ENCODE measurements at regions not wholly inside any gene's neighbourhood (a gene's known extent, or its start where the extent isn't known, plus 50 kb on each side); places are given as distances from the start of the nearest gene placed in this dataset.
"Not testable (repeated sequence)": the region's sequence is repeated elsewhere in the genome, so short reads cannot be mapped to it uniquely, and the experiment has no call there.

- intact Hi-C loops (cut with micrococcal nuclease), result no loop called here
- no peak for DNase-seq
- ATAC-seq, result no peak
Observed at GRCh38 chr12:89878327-89878726, 169.7 kb upstream of the ATP2B1 start.

- ATAC-seq, result no peak
- no peak for DNase-seq
- intact Hi-C loops (cut with micrococcal nuclease), result no loop called here
Observed at GRCh38 chr12:89877671-89878070, 169.0 kb upstream of the ATP2B1 start.

- intact Hi-C loops (cut with micrococcal nuclease), result no loop called here
- ATAC-seq (no peak), DNase-seq (no peak)
Observed at GRCh38 chr12:89877136-89877535, 168.5 kb upstream of the ATP2B1 start.

GRCh38 chr12:89875809-89876208, 167.2 kb upstream of the ATP2B1 start:
- no peak for DNase-seq
- intact Hi-C loops (cut with micrococcal nuclease), result no loop called here
- ATAC-seq, result no peak

- intact Hi-C loops (cut with micrococcal nuclease), result no loop called here
- DNase-seq (no peak), ATAC-seq (no peak)
Observed at GRCh38 chr12:89875225-89875624, 166.6 kb upstream of the ATP2B1 start.

GRCh38 chr12:89874146-89874545, 165.5 kb upstream of the ATP2B1 start:
- intact Hi-C loops (cut with micrococcal nuclease), result no loop called here
- peak; percentile 68 for ATAC-seq
- DNase-seq, result no peak

- intact Hi-C loops (cut with micrococcal nuclease), result no loop called here
- DNase-seq (no peak), ATAC-seq (peak; percentile 41)
Observed at GRCh38 chr12:89873745-89874144, 165.1 kb upstream of the ATP2B1 start.

GRCh38 chr12:89872922-89873630, 164.4 kb upstream of the ATP2B1 start:
- ATAC-seq (no peak), DNase-seq (no peak)
- intact Hi-C loops (cut with micrococcal nuclease), result no loop called here

GRCh38 chr12:89870413-89871184, 162.0 kb upstream of the ATP2B1 start:
- DNase-seq, result no peak
- no peak for ATAC-seq
- intact Hi-C loops (cut with micrococcal nuclease), result no loop called here

GRCh38 chr12:89867611-89868010, 159.0 kb upstream of the ATP2B1 start:
- intact Hi-C loops (cut with micrococcal nuclease); DNase-seq; ATAC-seq: not testable (repeated sequence)

- peak; percentile 38 for ATAC-seq
- intact Hi-C loops (cut with micrococcal nuclease), result no loop called here
- no peak for DNase-seq
Observed at GRCh38 chr12:89864411-89864810, 155.8 kb upstream of the ATP2B1 start.

GRCh38 chr12:89863968-89864367, 155.3 kb upstream of the ATP2B1 start:
- no peak for DNase-seq
- peak; percentile 54 for ATAC-seq
- intact Hi-C loops (cut with micrococcal nuclease), result no loop called here

GRCh38 chr12:89863493-89863938, 154.9 kb upstream of the ATP2B1 start:
- DNase-seq (no peak), ATAC-seq (no peak)
- intact Hi-C loops (cut with micrococcal nuclease), result no loop called here

- ATAC-seq (peak; percentile 79), DNase-seq (no peak)
- intact Hi-C loops (cut with micrococcal nuclease), result no loop called here
Observed at GRCh38 chr12:89862511-89863445, 154.1 kb upstream of the ATP2B1 start.

GRCh38 chr12:89861086-89861485, 152.4 kb upstream of the ATP2B1 start:
- intact Hi-C loops (cut with micrococcal nuclease), result no loop called here
- DNase-seq (no peak), ATAC-seq (no peak)

GRCh38 chr12:89859508-89860220, 151.0 kb upstream of the ATP2B1 start:
- no peak for DNase-seq
- intact Hi-C loops (cut with micrococcal nuclease), result no loop called here
- no peak for ATAC-seq

GRCh38 chr12:89858718-89859117, 150.1 kb upstream of the ATP2B1 start:
- DNase-seq (no peak), ATAC-seq (no peak)
- intact Hi-C loops (cut with micrococcal nuclease), result no loop called here

GRCh38 chr12:89857652-89858274, 149.1 kb upstream of the ATP2B1 start:
- ATAC-seq (peak; percentile 50), DNase-seq (no peak)
- intact Hi-C loops (cut with micrococcal nuclease), result no loop called here

GRCh38 chr12:89856431-89856830, 147.8 kb upstream of the ATP2B1 start:
- ATAC-seq, result peak; percentile 29
- no peak for DNase-seq
- intact Hi-C loops (cut with micrococcal nuclease), result no loop called here
